SK-N-SH (cell line): ENCODE measurements at regions not wholly inside any gene's neighbourhood (a gene's known extent, or its start where the extent isn't known, plus 50 kb on each side); places are given as distances from the start of the nearest gene placed in this dataset.
"Not testable (repeated sequence)": the region's sequence is repeated elsewhere in the genome, so short reads cannot be mapped to it uniquely, and the experiment has no call there.

Experiments used
- CTCF ChIA-PET: fragments of 300-600, 350-600 bp; formaldehyde crosslinking; extraction: SDS; loops from one replicate; lab custom pipeline; 2021; lab: Yijun Ruan, JAX
- POLR2A ChIA-PET: fragments of 350-600 bp; sonication (Branson Sonifier 250); formaldehyde crosslinking; extraction: SDS; loops from one replicate; lab custom pipeline; 2020; ENCODE audit warnings: antibody characterized with exemption, inconsistent platforms; lab: Yijun Ruan, JAX
- DNase-seq: peaks from one replicate; pipeline ENCODE4 v3.0.0; 2012
- H2AFZ ChIP-seq: fragments of 200-600 bp; sonication (generic); 2 replicates; pipeline ENCODE4 v1.8.1; 2016; ENCODE audit warnings: antibody characterized with exemption, mild to moderate bottlenecking, low read depth
- H3F3A ChIP-seq: fragments of 200-600 bp; sonication (generic); replicated peaks from 2 replicates; pipeline ENCODE3; 2016; ENCODE audit warnings: antibody characterized with exemption, mild to moderate bottlenecking; ENCODE audit not compliant: insufficient read depth
- H3K27ac ChIP-seq, 2 experiments: fragments of 200-500 bp in 1 of 2; fragments of 200-600 bp in 1 of 2; sonication (Bioruptor generic) in 1 of 2; sonication (generic), shearing (Covaris generic) in 1 of 2; 2 replicates each; pipeline versions ENCODE4 v1.5.1 to v1.6.1; 2014 to 2016; ENCODE audit warnings: low read depth in 2 of 2, inconsistent platforms in 1 of 2, low read length in 1 of 2, mild to moderate bottlenecking in 1 of 2, mixed read lengths in 1 of 2
- H3K27me3 ChIP-seq: fragments of 200-600 bp; sonication (generic), shearing (Covaris generic); 2 replicates; pipeline ENCODE4 v1.6.1; 2016; ENCODE audit warnings: mixed run types; ENCODE audit not compliant: insufficient read depth
- H3K36me3 ChIP-seq, 2 experiments: fragments of 200-500 bp in 1 of 2; fragments of 200-600 bp in 1 of 2; sonication (Bioruptor generic) in 1 of 2; sonication (generic) in 1 of 2; replicated peaks in 1 of 2; 2 replicates each; pipeline versions ENCODE3 to v1.5.1; 2014 to 2016; ENCODE audit warnings: low read length in 1 of 2, mild to moderate bottlenecking in 1 of 2; ENCODE audit not compliant: insufficient read depth in 2 of 2, control insufficient read depth in 1 of 2
- H3K4me1 ChIP-seq, 2 experiments: fragments of 200-500 bp in 1 of 2; fragments of 200-600 bp in 1 of 2; sonication (Bioruptor generic) in 1 of 2; sonication (generic), shearing (Covaris generic) in 1 of 2; 2 replicates each; pipeline versions ENCODE4 v1.5.1 to v1.6.1; 2014 to 2016; ENCODE audit warnings: low read depth in 1 of 2, low read length in 1 of 2, mixed run types in 1 of 2; ENCODE audit not compliant: insufficient read depth in 2 of 2, control insufficient read depth in 1 of 2
- H3K4me2 ChIP-seq: fragments of 200-600 bp; sonication (generic), shearing (Covaris generic); 2 replicates; pipeline ENCODE4 v1.6.1; 2017; ENCODE audit warnings: mixed run types
- H3K4me3 ChIP-seq, 2 experiments: fragments of 200-500 bp in 1 of 2; fragments of 200-600 bp in 1 of 2; sonication (Bioruptor generic) in 1 of 2; sonication (generic), shearing (Covaris generic) in 1 of 2; 2 replicates each; pipeline versions ENCODE4 v1.5.1 to v1.8.1; 2014 to 2016; ENCODE audit warnings: low read depth in 2 of 2, inconsistent platforms in 1 of 2, low read length in 1 of 2, mild to moderate bottlenecking in 1 of 2, mixed read lengths in 1 of 2, moderate library complexity in 1 of 2
- H3K79me2 ChIP-seq: fragments of 200-600 bp; sonication (generic); 2 replicates; pipeline ENCODE4 v1.8.1; 2017; ENCODE audit warnings: mild to moderate bottlenecking; ENCODE audit not compliant: insufficient read depth
- H3K9ac ChIP-seq: fragments of 200-600 bp; sonication (generic); 2 replicates; pipeline ENCODE4 v1.6.1; 2017; ENCODE audit warnings: mixed run types
- H3K9me2 ChIP-seq: fragments of 200-600 bp; sonication (generic); 2 replicates; pipeline ENCODE4 v1.6.1; 2017; ENCODE audit warnings: mixed run types
- H3K9me3 ChIP-seq: fragments of 200-600 bp; sonication (generic); 2 replicates; pipeline ENCODE4 v1.6.1; 2017; ENCODE audit warnings: mixed run types, mild to moderate bottlenecking, moderate library complexity
- H4K20me1 ChIP-seq: fragments of 200-600 bp; sonication (generic); 2 replicates; pipeline ENCODE4 v1.6.1; 2017; ENCODE audit warnings: mild to moderate bottlenecking, mixed run types; ENCODE audit not compliant: insufficient read depth
- ELF1 ChIP-seq: IDR thresholded peaks from 2 replicates; pipeline ENCODE4 v1.4.0; 2012
- EP300 ChIP-seq, 2 experiments: IDR thresholded peaks; 2 replicates each; pipeline versions ENCODE4 v1.4.0 to v1.6.1; 2012; ENCODE audit warnings: borderline replicate concordance in 1 of 2, low read depth in 1 of 2, low read length in 1 of 2
- SIN3A ChIP-seq: IDR thresholded peaks from 2 replicates; pipeline ENCODE4 v1.6.1; 2012; ENCODE audit warnings: low read depth, mild to moderate bottlenecking, low read length, moderate library complexity, borderline replicate concordance
- SMC3 ChIP-seq: IDR thresholded peaks from 2 replicates; pipeline ENCODE4 v1.6.1; 2012; ENCODE audit warnings: low read depth, low read length, improper control_type of control experiment
- TAF1 ChIP-seq: IDR thresholded peaks from 2 replicates; pipeline ENCODE4 v1.6.1; 2012; ENCODE audit warnings: low read depth, mild to moderate bottlenecking, low read length, moderate library complexity, borderline replicate concordance
- TCF12 ChIP-seq: IDR thresholded peaks from 2 replicates; pipeline ENCODE4 v1.4.0; 2012
- ZBTB33 ChIP-seq: IDR thresholded peaks from 2 replicates; pipeline ENCODE4 v1.4.0; 2012; ENCODE audit warnings: low read depth, borderline replicate concordance
- WGBS: methylation state at CpG from one replicate; pipeline ENCODE4 v1.1.6; 2017; ENCODE audit warnings: low lambda C conversion rate; 5-methylcytosine and 5-hydroxymethylcytosine counted together
- TF ChIP-seq, protein P1 (sequence below): fragments of 200-600 bp; sonication (generic); IDR thresholded peaks from 2 replicates; pipeline ENCODE4 v1.6.1; 2017; ENCODE audit warnings: antibody characterized with exemption, mild to moderate bottlenecking, moderate library complexity
- TF ChIP-seq, protein P2 (sequence below): IDR thresholded peaks from 2 replicates; pipeline ENCODE4; 2012

DNA sequence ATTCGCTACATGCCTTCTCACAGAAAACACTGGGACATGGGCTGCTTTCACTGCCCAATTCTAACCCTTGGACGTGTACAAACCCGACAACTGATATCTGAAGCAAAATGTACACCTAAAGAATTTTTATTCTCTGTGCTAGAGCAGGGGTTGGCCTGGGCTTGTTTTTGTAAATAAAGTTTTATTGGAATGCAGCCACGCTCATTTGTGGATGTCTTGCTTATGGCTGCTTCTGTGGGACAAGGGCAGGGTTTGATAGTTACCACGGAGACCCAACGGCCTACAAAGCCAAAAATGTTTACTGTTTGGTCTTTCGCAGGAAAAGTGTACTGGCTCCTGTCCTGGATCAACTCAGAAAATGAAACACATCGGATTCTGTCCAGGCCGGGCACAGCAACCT is 58.1 kb upstream of the APCDD1L start:
- no peaks in the 10 kb centered on the region for H3K9me3 ChIP-seq
- H3K79me2 ChIP-seq = no peaks in the 10 kb centered on the region
- H3K9ac ChIP-seq = no peak overlapping the region
- WGBS = 92% methylated on average over 9 of the region's 9 CpGs
- CTCF ChIA-PET = interaction anchor here (1.1 kb wide), 1 partner anchor 16 kb away, joined by 3 read pairs; no protein-coding TSS in a partner anchor
- H3K27me3 ChIP-seq = no peaks in the 10 kb centered on the region
- no peak for DNase-seq
- H2AFZ ChIP-seq = no peak overlapping the region
- no peaks in the 10 kb centered on the region for H4K20me1 ChIP-seq
- POLR2A ChIA-PET = no interaction called here
- no peaks in the 10 kb centered on the region for H3F3A ChIP-seq
- no peak overlapping the region for H3K27ac ChIP-seq
- TF ChIP-seq, protein P1, sequence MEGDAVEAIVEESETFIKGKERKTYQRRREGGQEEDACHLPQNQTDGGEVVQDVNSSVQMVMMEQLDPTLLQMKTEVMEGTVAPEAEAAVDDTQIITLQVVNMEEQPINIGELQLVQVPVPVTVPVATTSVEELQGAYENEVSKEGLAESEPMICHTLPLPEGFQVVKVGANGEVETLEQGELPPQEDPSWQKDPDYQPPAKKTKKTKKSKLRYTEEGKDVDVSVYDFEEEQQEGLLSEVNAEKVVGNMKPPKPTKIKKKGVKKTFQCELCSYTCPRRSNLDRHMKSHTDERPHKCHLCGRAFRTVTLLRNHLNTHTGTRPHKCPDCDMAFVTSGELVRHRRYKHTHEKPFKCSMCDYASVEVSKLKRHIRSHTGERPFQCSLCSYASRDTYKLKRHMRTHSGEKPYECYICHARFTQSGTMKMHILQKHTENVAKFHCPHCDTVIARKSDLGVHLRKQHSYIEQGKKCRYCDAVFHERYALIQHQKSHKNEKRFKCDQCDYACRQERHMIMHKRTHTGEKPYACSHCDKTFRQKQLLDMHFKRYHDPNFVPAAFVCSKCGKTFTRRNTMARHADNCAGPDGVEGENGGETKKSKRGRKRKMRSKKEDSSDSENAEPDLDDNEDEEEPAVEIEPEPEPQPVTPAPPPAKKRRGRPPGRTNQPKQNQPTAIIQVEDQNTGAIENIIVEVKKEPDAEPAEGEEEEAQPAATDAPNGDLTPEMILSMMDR = no peak
- TF ChIP-seq TAF1 (no peak), SMC3 (no peak), ELF1 (no peak), SIN3A (no peak), TCF12 (no peak), EP300 (IDR thresholded peaks at IDR 0.05; ENCODE audit: borderline replicate concordance in 1 of 2, low read depth in 1 of 2, low read length in 1 of 2) (no peak), ZBTB33 (no peak)
- TF ChIP-seq, protein P2, sequence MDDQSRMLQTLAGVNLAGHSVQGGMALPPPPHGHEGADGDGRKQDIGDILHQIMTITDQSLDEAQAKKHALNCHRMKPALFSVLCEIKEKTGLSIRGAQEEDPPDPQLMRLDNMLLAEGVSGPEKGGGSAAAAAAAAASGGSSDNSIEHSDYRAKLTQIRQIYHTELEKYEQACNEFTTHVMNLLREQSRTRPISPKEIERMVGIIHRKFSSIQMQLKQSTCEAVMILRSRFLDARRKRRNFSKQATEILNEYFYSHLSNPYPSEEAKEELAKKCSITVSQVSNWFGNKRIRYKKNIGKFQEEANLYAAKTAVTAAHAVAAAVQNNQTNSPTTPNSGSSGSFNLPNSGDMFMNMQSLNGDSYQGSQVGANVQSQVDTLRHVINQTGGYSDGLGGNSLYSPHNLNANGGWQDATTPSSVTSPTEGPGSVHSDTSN = no peak
- H3K36me3 ChIP-seq = no peaks in the 10 kb centered on the region
- peaks cover 0 to 31% of the 10 kb centered on the region in 2 experiments; a peak in 2 of 4 replicates for H3K4me1 ChIP-seq
- no peak overlapping the region for H3K4me2 ChIP-seq
- H3K9me2 ChIP-seq = no peaks in the 10 kb centered on the region
- H3K4me3 ChIP-seq = no peak overlapping the region

GRCh38 chr20:58572428-58572763 is 57.2 kb upstream of the APCDD1L start:
- H3K4me2 ChIP-seq, H2AFZ ChIP-seq, DNase-seq, H3K27me3 ChIP-seq, H3K79me2 ChIP-seq, H3K4me3 ChIP-seq, H3K9me3 ChIP-seq, H3K36me3 ChIP-seq, H3F3A ChIP-seq, POLR2A ChIA-PET, H3K9me2 ChIP-seq, H3K9ac ChIP-seq, H4K20me1 ChIP-seq: not testable (repeated sequence)
- 81% methylated on average over 4 of the region's 4 CpGs for WGBS
- CTCF ChIA-PET = interaction anchor here (1.1 kb wide), 1 partner anchor 17 kb away, joined by 3 read pairs; no protein-coding TSS in a partner anchor
- H3K4me1 ChIP-seq = peaks cover 0 to 31% of the 10 kb centered on the region in 2 experiments; a peak in 2 of 4 replicates
- H3K27ac ChIP-seq = peak overlapping the region; percentile 7 to 29; a peak in 3 of 4 replicates
